KMS-11 (cell line): ENCODE measurements at regions not wholly inside any gene's neighbourhood (a gene's known extent, or its start where the extent isn't known, plus 50 kb on each side); places are given as distances from the start of the nearest gene placed in this dataset.

Source experiments
- H2AFZ ChIP-seq: fragments of 200-600 bp; sonication (generic); 2 replicates; pipeline ENCODE4 v1.6.1; 2016; ENCODE audit warnings: antibody characterized with exemption, mixed run types, low read depth
- H3K27ac ChIP-seq: fragments of 200-600 bp; sonication (generic); 2 replicates; pipeline ENCODE4 v1.6.1; 2016; ENCODE audit warnings: mild to moderate bottlenecking, mixed run types
- H3K27me3 ChIP-seq: fragments of 200-600 bp; sonication (generic); 2 replicates; pipeline ENCODE4 v1.6.1; 2017; ENCODE audit warnings: mild to moderate bottlenecking, low read depth, mixed run types, moderate library complexity; ENCODE audit not compliant: insufficient read depth
- H3K36me3 ChIP-seq: fragments of 200-600 bp; sonication (generic); 2 replicates; pipeline ENCODE4 v1.6.1; 2017; ENCODE audit warnings: mild to moderate bottlenecking, mixed run types; ENCODE audit not compliant: insufficient read depth
- H3K4me1 ChIP-seq: fragments of 200-600 bp; sonication (generic); 2 replicates; pipeline ENCODE4 v1.6.1; 2016; ENCODE audit warnings: mild to moderate bottlenecking, low read depth, mixed run types; ENCODE audit not compliant: poor library complexity, severe bottlenecking
- H3K4me2 ChIP-seq: fragments of 200-600 bp; sonication (generic); 2 replicates; pipeline ENCODE4 v1.7.0; 2016; ENCODE audit warnings: mild to moderate bottlenecking, mixed run types
- H3K4me3 ChIP-seq: fragments of 200-600 bp; sonication (generic); IDR thresholded peaks from 2 replicates; pipeline ENCODE4 v1.6.1; 2017; ENCODE audit warnings: low read depth, low read length, mixed read lengths; ENCODE audit not compliant: insufficient read depth
- H3K79me2 ChIP-seq: fragments of 200-600 bp; sonication (generic); 2 replicates; pipeline ENCODE4 v1.6.1; 2016; ENCODE audit warnings: low read depth, mixed run types; ENCODE audit not compliant: insufficient read depth
- H3K9ac ChIP-seq: fragments of 200-600 bp; sonication (generic); 2 replicates; pipeline ENCODE4 v1.6.1; 2016; ENCODE audit warnings: mild to moderate bottlenecking, mixed run types
- H4K20me1 ChIP-seq: fragments of 200-600 bp; sonication (generic); 2 replicates; pipeline ENCODE4 v1.6.1; 2016; ENCODE audit warnings: mild to moderate bottlenecking, mixed run types; ENCODE audit not compliant: insufficient read depth
- TF ChIP-seq, protein P1 (sequence below): fragments of 200-600 bp; sonication (generic); conservative IDR thresholded peaks from 2 replicates; pipeline ENCODE4 v1.6.1; 2017; ENCODE audit warnings: low read depth, mild to moderate bottlenecking, antibody characterized with exemption, low read length, moderate library complexity, mixed read lengths

DNA sequence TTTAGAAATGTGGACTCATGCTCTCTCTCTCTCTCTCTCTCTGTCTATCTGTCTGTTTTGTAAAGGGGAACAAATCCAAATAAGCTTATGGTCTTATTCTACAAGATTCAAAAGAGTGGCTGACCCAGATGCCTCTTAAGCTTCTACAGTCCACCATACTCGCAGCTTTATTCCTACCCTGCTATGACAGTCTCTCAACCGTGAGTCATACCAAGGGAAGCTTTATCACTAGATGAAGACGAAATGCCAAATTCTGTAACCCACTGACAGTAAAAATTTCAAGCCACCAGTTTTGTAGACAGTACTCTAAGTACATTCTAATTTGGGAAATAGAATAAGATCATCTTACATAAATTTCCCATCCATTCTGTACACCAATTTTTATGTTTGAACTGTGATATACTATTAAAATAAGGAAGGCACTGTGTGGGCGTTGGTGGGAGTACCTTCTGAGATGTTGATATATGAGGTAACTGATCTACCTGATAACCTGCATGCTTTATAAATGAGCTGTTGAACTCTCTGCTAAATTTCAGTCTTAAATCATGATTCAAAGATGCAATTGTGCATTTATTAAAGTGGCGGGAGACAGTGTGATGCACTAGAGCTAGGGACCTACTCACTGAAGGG, 153.2 kb downstream of the KLF6 start:
- Histone ChIP-seq H3K9ac (no peak overlapping the region), H3K79me2 (no peaks in the 10 kb centered on the region), H3K4me1 (peaks cover 37% of the 10 kb centered on the region), H3K36me3 (no peaks in the 10 kb centered on the region), H3K4me3 (no peak overlapping the region), H4K20me1 (no peaks in the 10 kb centered on the region; the same call in 1 of the 2 replicates), H3K4me2 (no peak overlapping the region), H3K27ac (no peak overlapping the region), H3K27me3 (no peaks in the 10 kb centered on the region), H2AFZ (no peak overlapping the region)
- TF ChIP-seq, protein P1, sequence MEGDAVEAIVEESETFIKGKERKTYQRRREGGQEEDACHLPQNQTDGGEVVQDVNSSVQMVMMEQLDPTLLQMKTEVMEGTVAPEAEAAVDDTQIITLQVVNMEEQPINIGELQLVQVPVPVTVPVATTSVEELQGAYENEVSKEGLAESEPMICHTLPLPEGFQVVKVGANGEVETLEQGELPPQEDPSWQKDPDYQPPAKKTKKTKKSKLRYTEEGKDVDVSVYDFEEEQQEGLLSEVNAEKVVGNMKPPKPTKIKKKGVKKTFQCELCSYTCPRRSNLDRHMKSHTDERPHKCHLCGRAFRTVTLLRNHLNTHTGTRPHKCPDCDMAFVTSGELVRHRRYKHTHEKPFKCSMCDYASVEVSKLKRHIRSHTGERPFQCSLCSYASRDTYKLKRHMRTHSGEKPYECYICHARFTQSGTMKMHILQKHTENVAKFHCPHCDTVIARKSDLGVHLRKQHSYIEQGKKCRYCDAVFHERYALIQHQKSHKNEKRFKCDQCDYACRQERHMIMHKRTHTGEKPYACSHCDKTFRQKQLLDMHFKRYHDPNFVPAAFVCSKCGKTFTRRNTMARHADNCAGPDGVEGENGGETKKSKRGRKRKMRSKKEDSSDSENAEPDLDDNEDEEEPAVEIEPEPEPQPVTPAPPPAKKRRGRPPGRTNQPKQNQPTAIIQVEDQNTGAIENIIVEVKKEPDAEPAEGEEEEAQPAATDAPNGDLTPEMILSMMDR = no peak

DNA sequence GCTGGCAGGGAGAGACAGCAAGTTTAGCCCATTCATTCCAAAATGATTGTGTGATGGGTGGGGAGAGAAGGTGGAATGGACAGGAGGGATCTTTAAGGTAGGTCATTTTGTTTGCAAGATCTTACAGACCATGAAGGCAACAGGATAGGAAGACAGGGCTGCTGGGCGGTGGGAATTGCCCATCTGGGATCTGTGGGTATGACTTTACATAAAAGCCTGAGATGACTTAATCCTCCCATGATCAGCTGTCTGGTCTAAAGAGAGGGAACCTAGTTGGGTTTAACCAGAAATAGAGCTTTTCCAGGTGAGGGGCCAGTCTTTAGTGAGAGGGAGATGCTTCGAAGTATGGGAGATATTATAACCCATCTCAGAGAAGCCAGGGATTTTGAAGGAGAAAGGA, 153.7 kb downstream of the KLF6 start:
- no peak overlapping the region for H3K9ac ChIP-seq
- no peak overlapping the region for H2AFZ ChIP-seq
- TF ChIP-seq, protein P1 = no peak
- H3K4me3 ChIP-seq = no peak overlapping the region
- H4K20me1 ChIP-seq = no peaks in the 10 kb centered on the region; the same call in 1 of the 2 replicates
- no peaks in the 10 kb centered on the region for H3K36me3 ChIP-seq
- no peak overlapping the region for H3K27ac ChIP-seq
- H3K4me2 ChIP-seq = no peak overlapping the region
- H3K4me1 ChIP-seq = peaks cover 37% of the 10 kb centered on the region
- H3K27me3 ChIP-seq = no peaks in the 10 kb centered on the region
- H3K79me2 ChIP-seq = no peaks in the 10 kb centered on the region

DNA sequence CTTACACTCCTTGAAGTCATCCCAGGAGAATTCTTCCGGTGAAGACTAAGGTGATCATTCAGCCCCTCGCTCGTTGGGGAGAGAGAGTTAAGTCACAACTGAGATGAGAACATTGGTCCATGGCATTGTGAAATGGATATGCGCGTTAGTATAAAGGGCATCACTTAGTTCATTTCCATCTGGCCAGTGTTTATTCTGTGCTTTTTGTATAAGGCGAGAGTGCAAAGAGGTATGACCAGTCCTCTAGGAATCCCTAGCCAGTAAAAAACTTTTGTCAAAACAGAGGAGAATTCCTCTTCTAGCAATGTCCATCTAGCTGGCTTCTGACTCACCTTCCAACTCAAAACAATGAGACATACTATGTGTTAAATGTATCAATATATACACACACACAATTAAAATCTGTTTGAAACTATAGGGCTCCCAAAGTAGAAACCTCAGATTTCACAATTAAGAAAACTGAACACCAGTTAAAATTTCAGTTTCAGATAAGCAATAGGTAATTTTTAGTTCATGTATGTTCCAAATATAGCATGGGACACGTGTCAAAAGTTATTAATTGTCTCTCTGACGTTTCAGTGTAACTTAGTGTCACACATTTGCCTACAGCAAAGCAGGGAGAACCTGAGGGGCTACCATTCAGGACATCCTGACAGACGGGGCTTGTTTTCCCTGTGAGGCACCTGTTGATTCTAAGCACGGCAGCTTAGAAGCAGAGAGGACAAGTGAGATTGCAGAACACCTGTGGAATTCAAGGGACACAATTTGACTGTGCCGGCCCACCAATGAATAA, 158.9 kb downstream of the KLF6 start:
- H3K4me2 ChIP-seq = peak overlapping the region; percentile 81
- no peak overlapping the region for H3K4me3 ChIP-seq
- H3K79me2 ChIP-seq = no peaks in the 10 kb centered on the region
- H4K20me1 ChIP-seq = no peaks in the 10 kb centered on the region; the same call in 1 of the 2 replicates
- H3K27ac ChIP-seq = peak overlapping the region; percentile 53
- peaks cover 56% of the 10 kb centered on the region for H3K4me1 ChIP-seq
- 0 out of 2 replicates have a peak overlapping the region, but pooled peaks have one; percentile 11 for H3K9ac ChIP-seq
- H3K36me3 ChIP-seq = no peaks in the 10 kb centered on the region
- TF ChIP-seq, protein P1 = no peak
- peak overlapping the region; percentile 52; the same call in 1 of the 2 replicates for H2AFZ ChIP-seq
- no peaks in the 10 kb centered on the region for H3K27me3 ChIP-seq

DNA sequence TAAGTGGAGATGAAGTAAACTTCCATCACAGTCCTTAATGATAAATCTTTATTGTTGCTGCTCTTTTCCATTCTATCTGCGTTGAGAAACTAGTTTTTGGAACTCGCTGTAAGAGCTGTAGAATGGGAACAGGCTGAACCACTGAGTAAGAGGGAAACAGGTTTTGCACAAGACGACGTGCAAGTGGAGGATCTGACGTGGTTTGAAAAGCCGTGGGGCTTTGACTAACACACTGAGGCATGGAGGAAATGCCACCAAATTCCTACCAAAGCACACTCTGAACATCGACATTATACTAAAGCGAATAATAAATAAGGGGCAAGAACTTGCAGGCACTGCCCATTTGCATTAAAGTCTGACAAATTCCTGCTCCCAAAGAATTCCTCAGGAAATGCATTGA, 160.6 kb downstream of the KLF6 start:
- H2AFZ ChIP-seq = no peak overlapping the region
- H3K27ac ChIP-seq = no peak overlapping the region
- H3K36me3 ChIP-seq = no peaks in the 10 kb centered on the region

More for the DNA sequence above, 160.6 kb downstream of the KLF6 start:
- Histone ChIP-seq H3K4me1 (peaks cover 56% of the 10 kb centered on the region), H4K20me1 (no peaks in the 10 kb centered on the region; the same call in 1 of the 2 replicates), H3K4me2 (no peak overlapping the region), H3K79me2 (no peaks in the 10 kb centered on the region), H3K4me3 (no peak overlapping the region), H3K9ac (no peak overlapping the region), H3K27me3 (no peaks in the 10 kb centered on the region)
- TF ChIP-seq, protein P1 = no peak
